NT2/D1 (cell line): ENCODE measurements at regions not wholly inside any gene's neighbourhood (a gene's known extent, or its start where the extent isn't known, plus 50 kb on each side); places are given as distances from the start of the nearest gene placed in this dataset.

Experiments used
- DNase-seq: peaks from one replicate; pipeline ENCODE4 v3.0.0-alpha.2; 2011; ENCODE audit warnings: low read depth, low spot score
- H3K27me3 ChIP-seq: 2 replicates; pipeline ENCODE4 v1.6.0; 2011; ENCODE audit warnings: mild to moderate bottlenecking; ENCODE audit not compliant: insufficient read length, insufficient read depth
- H3K36me3 ChIP-seq: 2 replicates; pipeline ENCODE4 v1.6.1; 2011; ENCODE audit warnings: mild to moderate bottlenecking, low read length, mixed read lengths; ENCODE audit not compliant: insufficient read depth, insufficient read length
- H3K4me1 ChIP-seq: 2 replicates; pipeline ENCODE4 v1.5.1; 2011; ENCODE audit not compliant: insufficient read depth, insufficient read length
- H3K4me3 ChIP-seq: 2 replicates; pipeline ENCODE4 v1.5.1; 2011; ENCODE audit warnings: low read depth; ENCODE audit not compliant: insufficient read length
- H3K9ac ChIP-seq: 2 replicates; pipeline ENCODE4 v1.6.0; 2011; ENCODE audit warnings: low read depth; ENCODE audit not compliant: insufficient read length
- H3K9me3 ChIP-seq: 2 replicates; pipeline ENCODE4 v1.5.1; 2011; ENCODE audit warnings: mild to moderate bottlenecking, low read length; ENCODE audit not compliant: insufficient read depth
- SUZ12 ChIP-seq: IDR thresholded peaks from 2 replicates; pipeline ENCODE4 v1.6.1; 2011; ENCODE audit not compliant: insufficient read length, insufficient read depth; ENCODE audit errors: extremely low read depth
- YY1 ChIP-seq: IDR thresholded peaks from 2 replicates; pipeline ENCODE4 v1.6.1; 2011; ENCODE audit not compliant: insufficient read length, insufficient read depth
- ZNF274 ChIP-seq: IDR thresholded peaks from 2 replicates; pipeline ENCODE4 v1.6.1; 2011; ENCODE audit warnings: mild to moderate bottlenecking, low read depth, low read length

DNA sequence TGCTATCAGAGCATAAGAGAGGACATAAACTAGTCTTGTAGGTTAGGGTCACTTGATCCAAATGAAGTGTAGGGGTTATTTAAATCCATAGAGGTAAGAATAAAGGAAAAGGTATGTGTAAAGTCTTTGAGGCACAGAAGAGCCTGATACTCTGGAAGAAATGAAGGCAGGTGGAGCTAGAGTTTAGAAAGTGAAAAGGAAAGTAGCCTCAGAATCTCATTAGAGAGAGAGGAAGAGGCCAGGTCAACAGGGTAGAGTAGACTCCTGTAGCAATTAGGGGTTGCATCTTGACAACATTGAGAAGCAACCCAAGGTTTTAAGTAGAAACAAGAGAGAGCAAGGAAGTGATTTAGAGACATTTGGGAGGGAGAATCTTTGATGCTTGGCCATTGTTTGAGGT lies 235.2 kb upstream of the SOX9 start:
- DNase-seq = no peak
- H3K4me1 ChIP-seq = no peaks in the 10 kb centered on the region
- H3K36me3 ChIP-seq = no peaks in the 10 kb centered on the region
- H3K9me3 ChIP-seq = no peaks in the 10 kb centered on the region
- no peak overlapping the region for H3K9ac ChIP-seq
- no peaks in the 10 kb centered on the region for H3K27me3 ChIP-seq
- H3K4me3 ChIP-seq = no peak overlapping the region
- TF ChIP-seq SUZ12 = no peak
- TF ChIP-seq YY1 = no peak
- no peak for TF ChIP-seq ZNF274

DNA sequence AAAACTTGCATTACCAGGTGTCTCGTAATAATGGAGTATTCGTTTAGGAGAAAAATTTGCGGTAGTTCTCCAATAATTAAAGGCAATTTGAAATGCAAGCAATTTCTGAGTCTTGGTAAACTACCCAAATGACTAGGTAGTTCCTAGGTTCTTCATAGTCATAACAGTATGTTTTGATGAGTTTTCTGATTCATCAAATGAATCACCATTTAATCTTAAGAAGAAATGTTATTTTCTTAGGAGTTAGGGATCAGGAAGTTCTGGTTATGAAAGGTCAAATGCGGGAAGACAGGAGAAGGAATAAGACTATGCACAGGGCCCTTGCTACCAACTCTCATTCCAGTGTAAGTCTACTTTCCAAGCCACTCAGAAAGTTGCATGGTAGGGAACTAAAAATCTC lies 221.5 kb upstream of the SOX9 start:
- no peak for DNase-seq

DNA sequence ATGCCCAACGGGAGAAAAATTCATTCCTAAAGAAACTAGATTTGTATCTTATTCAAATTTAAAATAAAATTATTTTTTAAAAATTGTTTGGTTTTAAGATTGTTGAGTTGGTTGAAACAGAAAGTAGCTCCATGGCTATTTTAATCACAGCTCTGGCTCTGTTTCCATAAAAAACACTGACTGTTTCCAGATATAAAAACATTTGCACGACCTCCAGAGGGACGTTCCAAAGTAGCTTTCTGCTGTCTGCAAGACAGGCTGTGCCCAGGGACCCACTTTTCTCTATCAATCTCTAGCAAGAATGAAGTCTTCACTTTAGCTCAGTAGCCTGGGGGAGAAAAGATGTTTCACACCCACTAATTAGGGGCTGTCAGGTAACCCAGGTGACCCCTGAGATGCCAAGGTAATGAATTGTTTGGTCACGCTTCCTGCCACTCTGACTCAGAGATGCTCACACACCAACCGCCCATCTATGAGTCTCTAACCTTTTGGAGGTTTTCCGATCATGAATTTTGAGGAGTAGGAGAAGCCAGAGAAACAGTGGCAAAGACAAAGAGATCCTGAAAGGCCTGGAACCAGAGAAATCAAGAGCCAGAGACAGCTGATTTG lies 220.1 kb upstream of the SOX9 start:
- no peaks in the 10 kb centered on the region for H3K27me3 ChIP-seq
- no peak overlapping the region for H3K9ac ChIP-seq
- H3K4me1 ChIP-seq = no peaks in the 10 kb centered on the region
- no peak overlapping the region for H3K4me3 ChIP-seq
- no peaks in the 10 kb centered on the region for H3K36me3 ChIP-seq
- TF ChIP-seq SUZ12 = no peak
- TF ChIP-seq ZNF274 = no peak
- TF ChIP-seq YY1 = no peak
- no peak for DNase-seq
- no peaks in the 10 kb centered on the region for H3K9me3 ChIP-seq

More for the DNA sequence above, 221.5 kb upstream of the SOX9 start:
- TF ChIP-seq YY1 = no peak
- TF ChIP-seq SUZ12 = no peak
- TF ChIP-seq ZNF274 = no peak
- H3K27me3 ChIP-seq = no peaks in the 10 kb centered on the region
- H3K9ac ChIP-seq = no peak overlapping the region
- no peak overlapping the region for H3K4me3 ChIP-seq
- H3K9me3 ChIP-seq = no peaks in the 10 kb centered on the region
- no peaks in the 10 kb centered on the region for H3K36me3 ChIP-seq
- no peaks in the 10 kb centered on the region for H3K4me1 ChIP-seq

DNA sequence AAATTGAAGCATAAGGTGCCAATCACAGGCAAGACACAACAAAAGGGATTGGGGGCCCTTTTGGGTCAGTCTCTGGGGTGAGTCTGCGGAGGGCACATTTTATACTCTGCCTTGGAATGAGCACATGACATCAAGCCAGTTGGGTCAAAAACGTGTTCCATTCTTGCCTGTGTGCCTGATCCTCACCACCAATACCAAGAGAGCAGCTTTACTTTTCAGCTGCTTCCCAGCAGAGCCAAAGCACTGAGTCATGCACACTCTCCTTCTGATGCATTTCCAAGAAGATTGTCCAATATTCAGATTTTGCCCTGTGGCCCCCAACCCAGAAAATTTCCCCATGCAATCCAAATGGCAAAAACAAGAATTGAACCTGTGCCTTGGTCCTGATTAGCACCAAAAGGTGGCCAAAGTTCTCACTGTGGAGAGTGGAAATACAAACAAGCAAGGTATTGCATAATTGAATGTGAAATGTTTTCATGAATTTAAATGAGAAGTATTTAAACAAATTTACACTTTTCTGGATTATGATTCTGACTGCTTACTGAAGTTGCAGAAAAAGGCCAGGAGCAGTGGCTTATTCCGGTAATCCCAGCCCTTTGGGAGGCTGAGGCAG lies 217.8 kb upstream of the SOX9 start:
- no peak for DNase-seq
- no peaks in the 10 kb centered on the region for H3K4me1 ChIP-seq
- H3K4me3 ChIP-seq = no peak overlapping the region
- H3K36me3 ChIP-seq = no peaks in the 10 kb centered on the region
- H3K27me3 ChIP-seq = no peaks in the 10 kb centered on the region
- no peak overlapping the region for H3K9ac ChIP-seq
- TF ChIP-seq YY1 (no peak), SUZ12 (no peak), ZNF274 (no peak)
- no peaks in the 10 kb centered on the region for H3K9me3 ChIP-seq

DNA sequence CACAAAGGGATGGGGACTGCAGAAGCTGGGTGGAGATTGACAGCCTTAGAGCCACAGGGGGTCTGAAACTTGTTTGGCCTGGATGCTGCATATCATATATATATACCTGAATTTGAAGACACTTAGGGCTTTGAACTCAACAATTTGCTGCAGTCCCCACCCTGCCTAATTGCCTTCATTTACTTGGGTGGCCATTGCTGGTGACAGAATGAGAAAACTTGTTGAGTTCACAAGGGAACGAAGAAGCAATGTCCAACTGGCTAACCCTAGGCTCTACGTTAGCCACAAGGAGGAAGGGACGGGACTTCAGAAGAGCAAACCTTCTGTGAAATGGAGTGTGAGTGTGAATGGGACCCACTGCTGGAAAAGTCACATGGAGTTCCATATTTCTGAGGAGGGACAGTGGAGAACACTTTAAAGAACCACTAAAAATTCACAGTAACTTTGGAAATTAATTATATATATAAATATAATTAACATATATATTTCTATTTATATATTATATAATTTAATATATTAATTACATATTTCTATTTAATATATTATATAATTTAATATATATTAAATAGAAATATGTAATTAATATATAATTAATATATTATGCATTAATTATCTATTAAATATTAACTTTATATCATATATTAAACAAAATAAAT lies 215.3 kb upstream of the SOX9 start:
- H3K27me3 ChIP-seq = no peaks in the 10 kb centered on the region
- H3K9me3 ChIP-seq = no peaks in the 10 kb centered on the region
- DNase-seq = no peak
- H3K9ac ChIP-seq = no peak overlapping the region
- TF ChIP-seq YY1 (no peak), SUZ12 (no peak)
- no peak overlapping the region for H3K4me3 ChIP-seq
- H3K36me3 ChIP-seq = no peaks in the 10 kb centered on the region
- H3K4me1 ChIP-seq = no peaks in the 10 kb centered on the region

DNA sequence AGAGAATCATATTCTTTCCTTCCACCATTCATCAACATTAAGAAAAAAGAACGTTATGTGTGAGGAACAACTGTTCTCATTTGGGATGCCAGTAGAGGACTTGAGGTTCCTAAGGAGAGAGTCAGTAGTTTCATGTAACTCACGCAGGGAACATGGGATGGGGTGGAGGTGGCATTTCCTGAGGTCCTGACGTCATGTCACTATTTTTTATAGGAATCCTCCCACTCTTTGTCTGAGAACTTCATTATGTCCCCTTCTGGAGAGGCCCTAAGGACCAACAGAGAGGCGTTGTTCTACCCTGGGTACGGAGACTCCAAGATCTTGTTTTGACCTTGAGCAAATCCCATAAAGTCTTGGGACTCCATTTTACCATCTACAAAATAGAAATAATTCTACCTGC lies 211.7 kb upstream of the SOX9 start:
- no peak for DNase-seq
- H3K36me3 ChIP-seq = no peaks in the 10 kb centered on the region
- H3K4me3 ChIP-seq = no peak overlapping the region
- H3K27me3 ChIP-seq = no peaks in the 10 kb centered on the region
- H3K9me3 ChIP-seq = no peaks in the 10 kb centered on the region
- no peak overlapping the region for H3K9ac ChIP-seq
- no peak for TF ChIP-seq YY1
- TF ChIP-seq SUZ12 = no peak
- TF ChIP-seq ZNF274 = no peak
- H3K4me1 ChIP-seq = no peaks in the 10 kb centered on the region

DNA sequence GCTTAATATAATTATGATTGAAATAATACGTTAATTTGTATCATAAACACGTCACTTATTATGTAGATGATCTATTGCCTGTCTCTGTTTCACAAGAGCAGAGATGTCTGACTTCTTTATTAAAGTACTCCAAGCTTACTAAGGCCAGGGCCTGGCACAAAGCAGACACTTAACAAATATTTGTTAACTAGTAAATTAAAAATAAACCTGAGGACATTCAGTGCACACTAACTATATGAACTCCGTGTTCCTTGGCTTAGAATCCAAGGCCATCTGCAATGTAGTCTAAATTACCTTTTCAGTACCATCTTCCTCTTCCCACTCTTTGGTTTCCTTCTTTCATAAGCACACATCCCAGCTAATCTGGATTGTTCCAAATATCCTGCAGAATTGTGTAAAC lies 210.8 kb upstream of the SOX9 start:
- Histone ChIP-seq H3K4me3 (no peak overlapping the region), H3K4me1 (no peaks in the 10 kb centered on the region), H3K36me3 (no peaks in the 10 kb centered on the region), H3K9me3 (no peaks in the 10 kb centered on the region), H3K27me3 (no peaks in the 10 kb centered on the region), H3K9ac (no peak overlapping the region)
- no peak for DNase-seq
- TF ChIP-seq YY1 = no peak
- TF ChIP-seq SUZ12 = no peak
- TF ChIP-seq ZNF274 = no peak
